HG02798 (cell line): ENCODE measurements at regions not wholly inside any gene's neighbourhood (a gene's known extent, or its start where the extent isn't known, plus 50 kb on each side); places are given as distances from the start of the nearest gene placed in this dataset.
"Not testable (repeated sequence)": the region's sequence is repeated elsewhere in the genome, so short reads cannot be mapped to it uniquely, and the experiment has no call there.

Experiments used
- ATAC-seq: cut with Tn5 transposase; IDR thresholded peaks from one replicate; pipeline ENCODE4 v1.9.1; 2021; ENCODE audit warnings: mild to moderate bottlenecking; ENCODE audit not compliant: unreplicated experiment, poor library complexity

DNA sequence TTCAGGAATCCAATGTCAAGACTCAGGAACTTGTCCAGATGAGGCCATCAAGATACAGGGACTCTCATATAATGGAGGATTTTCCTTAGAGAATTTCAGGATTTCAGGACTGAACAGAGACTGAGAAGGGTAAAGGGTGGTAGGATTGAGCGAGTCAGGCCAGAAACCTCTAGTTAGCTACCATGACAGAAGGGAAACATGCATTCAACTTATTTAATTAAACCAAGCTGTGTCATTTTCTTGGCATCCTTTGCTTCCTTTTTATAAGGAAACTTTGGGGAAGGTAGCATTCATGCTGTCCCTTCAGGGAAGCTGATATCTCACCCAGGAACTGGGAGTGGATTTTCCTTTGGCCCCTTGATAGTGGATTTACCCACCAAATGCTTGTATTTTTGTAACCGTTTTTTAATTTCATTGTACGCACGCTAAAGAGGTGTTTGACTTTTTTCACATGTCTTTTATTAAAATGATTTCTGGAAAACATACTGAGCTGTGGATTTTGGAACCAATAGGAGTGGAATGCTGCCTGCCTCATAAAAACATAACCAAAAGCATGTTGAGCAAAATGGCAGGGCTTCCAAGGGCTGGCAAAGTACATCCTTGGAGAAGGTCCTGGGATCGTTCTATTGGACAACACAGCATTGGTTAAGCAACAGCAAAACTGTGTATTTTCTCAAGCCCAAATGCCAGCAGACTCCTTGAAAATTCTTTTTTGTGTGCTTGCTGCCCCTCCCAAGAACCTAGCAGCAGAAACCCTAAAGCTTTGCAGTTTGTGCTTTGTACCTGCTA is 104.5 kb downstream of the CXCL12 start:
- ATAC-seq = no peak

DNA sequence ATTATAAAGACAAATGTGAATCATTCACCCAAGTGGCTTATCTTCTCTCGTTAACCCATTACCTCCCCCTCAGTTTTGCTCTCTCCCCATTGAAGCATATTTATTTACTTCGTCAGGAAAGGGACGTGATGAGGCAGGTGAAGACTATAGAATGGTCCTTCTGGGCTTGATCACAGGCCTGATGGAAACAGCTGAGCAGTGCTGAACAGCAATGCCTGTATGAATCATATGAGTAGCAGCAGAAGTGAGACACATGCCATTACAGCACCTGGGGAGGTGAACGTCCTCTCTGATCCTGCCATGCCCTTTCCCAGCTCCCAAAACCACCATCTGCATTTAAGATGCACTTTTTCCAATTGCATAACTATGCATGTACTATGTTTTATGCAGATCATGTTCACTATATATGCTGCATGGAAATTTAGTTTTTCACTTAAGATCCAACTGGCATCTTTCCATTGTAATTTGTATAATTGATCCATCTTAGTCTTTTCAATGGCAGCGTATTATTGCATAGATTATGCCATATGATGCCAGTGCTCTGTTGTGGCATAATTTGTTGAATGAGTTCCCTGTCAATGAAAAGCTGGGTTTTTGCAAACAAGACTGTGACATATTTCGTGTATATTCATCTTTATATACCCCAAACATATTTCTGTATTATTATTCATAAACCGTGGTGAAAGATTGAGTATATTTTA is 105.3 kb downstream of the CXCL12 start:
- no peak for ATAC-seq

DNA sequence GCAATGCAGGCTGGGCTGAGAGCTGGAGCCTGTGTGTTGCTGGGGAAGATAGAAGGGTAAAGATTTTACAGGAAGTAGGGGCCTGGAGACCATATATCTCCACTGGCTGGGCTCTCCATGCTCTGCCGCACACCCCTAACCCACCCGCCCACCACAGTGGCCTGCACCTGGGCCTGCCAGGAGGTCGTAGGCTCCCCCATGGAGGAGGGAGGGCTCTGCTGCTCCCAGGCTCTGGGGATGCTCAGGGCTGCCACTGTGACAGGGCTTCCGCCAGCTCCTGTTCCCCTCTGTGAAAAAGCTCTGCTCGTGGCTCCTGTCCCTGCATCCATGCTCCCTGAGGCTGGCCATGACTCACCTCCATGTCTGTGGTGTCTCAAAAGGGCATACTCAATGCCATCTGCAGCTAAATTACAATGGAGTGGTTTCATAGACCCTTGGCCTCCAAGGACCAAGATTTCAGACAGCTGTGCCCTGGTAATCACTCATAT is 106.0 kb downstream of the CXCL12 start:
- ATAC-seq = no peak

DNA sequence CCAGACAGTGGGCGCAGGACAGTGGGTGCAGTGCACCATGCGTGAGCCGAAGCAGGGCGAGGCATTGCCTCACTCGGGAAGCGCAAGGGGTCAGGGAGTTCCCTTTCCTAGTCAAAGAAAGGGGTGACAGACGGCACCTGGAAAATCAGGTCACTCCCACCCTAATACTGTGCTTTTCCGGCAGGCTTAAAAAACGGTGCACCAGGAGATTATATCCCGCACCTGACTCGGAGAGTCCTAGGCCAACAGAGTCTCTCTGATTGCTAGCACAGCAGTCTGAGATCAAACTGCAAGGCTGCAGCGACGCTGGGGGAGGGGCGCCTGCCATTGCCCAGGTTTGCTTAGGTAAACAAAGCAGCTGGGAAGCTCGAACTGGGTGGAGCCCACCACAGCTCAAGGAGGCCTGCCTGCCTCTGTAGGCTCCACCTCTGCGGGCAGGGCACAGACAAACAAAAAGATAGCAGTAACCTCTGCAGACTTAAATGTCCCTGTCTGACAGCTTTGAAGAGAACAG is 116.4 kb downstream of the CXCL12 start:
- ATAC-seq = not testable (repeated sequence)

DNA sequence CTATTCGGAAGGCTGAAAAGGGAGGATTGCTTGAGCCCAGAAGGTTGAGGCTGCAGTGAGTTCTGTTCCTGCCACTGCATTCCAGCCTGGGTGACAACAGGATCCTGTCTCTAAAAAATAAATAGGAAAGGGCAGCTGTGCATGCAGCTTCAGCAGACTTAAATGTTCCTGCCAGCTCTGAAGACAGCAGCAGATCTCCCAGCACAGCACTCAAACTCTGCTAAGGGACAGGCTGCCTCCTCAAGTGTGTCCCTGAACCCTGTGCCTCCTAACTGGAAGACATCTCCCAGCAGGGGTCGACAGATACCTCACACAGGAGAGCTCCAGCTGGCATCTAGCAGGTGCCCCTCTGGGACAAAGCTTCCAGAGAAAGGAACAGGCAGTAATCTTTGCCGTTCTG is 117.9 kb downstream of the CXCL12 start:
- ATAC-seq = no peak

DNA sequence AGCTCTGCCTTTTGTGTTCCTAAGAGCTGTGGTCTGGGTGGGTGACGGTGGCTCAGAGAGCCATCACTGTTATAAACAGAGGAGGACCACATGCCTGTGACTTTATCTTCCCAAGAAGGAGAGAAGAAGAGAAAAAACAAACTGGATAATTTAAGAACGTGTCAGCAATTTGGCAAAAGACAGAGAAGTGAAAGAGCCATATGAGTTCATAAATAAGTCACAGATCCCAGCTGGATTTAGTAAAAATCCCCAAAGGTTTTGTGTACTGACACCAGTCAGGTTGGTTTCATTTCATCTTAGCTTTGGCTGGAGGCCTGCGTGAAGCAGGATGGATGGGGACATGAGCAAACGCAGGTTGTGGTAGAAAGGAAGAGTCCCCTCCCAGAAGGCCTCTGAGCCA is 120.7 kb downstream of the CXCL12 start:
- ATAC-seq = peak; percentile 25

DNA sequence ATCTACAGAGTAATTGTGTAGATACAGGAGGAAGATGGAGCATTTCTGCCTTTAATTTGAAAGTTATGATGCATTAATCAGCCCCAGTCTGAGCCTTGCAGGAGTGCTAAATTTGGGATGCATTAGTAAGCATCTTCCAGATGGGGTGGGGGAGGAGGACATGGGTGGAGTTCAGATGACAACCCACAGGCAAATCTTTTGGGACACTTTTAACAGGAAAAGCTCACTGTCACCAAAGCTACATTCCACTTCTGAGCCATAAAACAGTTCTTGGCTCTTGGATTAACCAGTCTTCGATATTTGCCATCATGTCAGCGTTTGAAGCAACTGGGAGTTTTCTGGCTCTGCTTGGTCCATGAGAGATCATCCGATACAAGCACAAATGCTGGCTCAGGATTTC is 121.1 kb downstream of the CXCL12 start:
- ATAC-seq = no peak

DNA sequence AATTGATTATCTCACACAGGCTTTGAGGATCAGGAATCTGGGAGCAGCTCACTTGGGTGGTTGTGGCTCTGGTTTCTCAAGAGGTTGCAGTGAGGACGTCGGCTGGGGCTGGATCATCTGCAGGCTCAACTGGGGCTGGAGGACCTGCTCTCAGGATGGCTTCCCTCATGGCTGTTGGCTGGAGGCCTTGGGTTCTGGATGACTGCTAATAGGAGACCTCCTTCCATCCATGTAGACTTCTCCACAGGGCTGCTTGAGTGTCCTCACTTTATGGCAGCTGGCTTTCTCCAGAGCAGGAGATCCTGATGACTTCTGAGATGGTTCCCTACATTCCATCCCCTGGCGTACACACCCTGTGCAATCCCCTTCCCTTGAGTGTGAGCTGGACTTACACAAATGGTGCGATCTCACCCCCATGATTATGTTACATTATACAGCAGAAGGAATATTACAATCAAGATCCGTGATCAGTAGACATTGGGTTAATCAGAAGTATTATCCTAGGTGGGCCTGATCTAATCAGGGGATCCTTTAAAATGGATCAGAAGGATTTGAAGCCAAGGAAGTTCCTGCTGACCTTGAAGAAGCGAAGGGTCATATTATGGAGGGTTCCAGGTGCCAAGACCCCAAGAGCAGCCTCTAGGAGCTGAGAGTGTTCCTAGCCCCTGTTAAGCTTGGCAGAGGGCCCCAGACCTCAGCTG is 122.2 kb downstream of the CXCL12 start:
- no peak for ATAC-seq

DNA sequence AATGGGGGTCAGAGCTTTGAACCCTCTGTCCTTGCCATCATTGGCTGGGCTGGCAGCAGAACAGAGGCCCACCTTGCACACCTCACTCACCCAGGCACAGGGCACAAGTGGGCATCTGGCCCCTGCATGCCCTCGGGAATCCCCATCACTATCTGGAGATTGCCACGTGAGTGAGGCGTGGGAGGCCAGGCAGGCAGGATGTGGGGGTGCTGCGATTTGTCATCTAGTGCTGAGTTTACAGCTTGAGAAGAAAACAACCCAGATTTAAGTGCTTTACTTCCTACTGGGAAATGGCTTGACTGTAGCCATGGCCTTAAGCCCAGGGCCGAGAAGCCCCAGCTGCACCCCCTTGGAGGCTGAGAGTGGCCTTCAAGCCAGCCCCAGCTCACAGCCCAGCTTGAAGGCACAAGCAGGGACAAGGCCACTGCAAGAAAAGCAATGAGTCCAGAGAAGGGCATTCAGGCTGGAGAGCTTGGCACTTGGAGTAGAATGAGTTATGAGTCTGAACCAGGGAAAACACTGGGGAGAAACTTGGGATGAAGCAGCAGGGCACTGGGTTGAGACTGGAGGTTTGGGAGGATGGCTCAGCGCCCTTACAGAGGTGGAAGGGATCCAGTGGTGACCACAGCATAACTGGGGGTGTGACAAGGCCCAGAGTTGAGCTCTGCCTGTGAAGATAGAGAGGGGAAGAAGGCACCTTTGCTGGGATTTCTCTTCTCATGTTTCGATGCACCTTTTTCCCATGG is 123.0 kb downstream of the CXCL12 start:
- peak; percentile 47 for ATAC-seq

DNA sequence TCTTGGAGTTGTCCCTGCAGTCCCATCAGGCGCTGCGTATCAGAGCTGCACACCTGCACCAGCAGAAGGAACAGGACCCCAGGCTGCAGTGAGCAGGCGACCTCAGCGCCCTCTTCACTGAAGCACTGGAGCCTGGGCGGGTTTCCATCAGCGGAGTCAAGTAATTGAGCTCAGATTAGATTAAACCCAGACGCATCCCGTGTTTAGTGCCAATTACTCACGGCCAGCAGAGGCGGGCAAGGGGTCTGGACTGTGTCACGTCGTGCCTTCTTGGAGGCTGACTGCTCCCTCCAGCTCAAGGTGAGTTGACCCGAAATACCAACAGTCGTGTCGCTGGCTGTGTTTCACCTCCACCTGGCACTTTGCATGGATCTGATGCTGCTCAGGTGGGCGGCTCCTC is 123.6 kb downstream of the CXCL12 start:
- ATAC-seq = no peak

DNA sequence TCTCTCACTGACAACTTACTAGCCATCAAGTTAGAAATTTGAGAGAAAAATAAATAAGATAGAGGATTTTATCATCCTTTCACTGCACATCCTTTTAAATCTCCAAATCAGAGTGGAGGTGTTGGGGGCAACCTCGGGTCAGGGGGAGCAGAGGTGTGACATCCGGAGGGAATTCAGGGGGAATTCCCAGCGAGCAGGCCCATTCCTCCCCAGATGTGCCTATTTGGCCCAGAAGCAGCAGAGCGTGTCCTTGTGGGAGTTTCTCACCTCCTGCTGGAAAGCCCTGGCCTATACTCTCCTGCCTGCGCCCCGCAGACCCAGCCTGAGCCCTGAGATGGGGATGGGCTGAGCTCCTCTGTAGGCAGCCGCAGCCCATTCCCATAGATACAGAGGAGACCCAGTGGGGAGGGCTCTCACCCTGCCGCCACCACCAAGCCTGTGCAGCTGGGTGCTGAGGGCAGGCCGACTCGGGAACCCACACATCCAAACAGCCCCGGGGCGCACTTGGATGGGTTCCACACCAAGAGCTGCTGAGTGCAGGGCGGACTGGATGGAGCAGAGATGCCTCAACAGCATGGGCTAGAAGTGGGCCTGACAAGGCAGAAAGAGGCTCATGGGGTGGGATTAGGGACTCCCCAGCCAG is 124.5 kb downstream of the CXCL12 start:
- ATAC-seq = peak; percentile 44

DNA sequence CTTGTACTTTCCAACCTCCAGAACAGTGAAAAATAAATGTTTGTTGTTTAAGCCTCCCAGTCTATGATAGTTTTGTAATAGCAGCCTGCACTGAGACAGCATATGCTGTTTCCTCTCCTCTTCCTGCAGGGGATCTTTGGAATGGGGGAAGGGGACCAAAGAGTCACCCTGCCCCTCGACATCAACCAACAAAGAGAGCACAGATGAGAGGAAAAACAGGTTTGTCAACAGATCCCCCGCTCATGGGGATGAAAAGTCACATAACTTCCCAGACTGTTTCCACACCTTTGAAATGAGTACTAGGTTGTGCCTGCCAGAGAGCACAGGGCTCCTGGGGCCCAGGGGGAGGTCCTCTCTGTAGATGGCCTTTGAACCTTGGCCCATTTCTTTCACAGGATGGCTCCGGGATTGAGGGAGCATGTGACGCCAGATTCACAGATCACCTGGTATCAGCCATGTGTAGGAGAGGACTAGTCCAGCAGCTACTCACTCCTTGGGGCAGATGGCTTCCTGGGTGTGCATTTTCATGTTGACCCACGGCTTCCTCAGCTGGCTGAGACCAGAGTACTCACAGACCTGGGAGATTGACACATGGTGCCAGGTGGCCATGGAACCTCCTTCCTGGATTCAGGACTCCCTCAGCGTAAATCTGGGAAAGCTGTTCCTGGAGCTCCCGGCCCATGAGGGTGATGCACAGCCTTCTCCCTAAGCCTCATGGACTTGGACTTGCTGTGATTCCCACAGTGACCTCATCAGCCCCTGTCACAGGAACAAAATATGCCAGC is 125.6 kb downstream of the CXCL12 start:
- no peak for ATAC-seq

DNA sequence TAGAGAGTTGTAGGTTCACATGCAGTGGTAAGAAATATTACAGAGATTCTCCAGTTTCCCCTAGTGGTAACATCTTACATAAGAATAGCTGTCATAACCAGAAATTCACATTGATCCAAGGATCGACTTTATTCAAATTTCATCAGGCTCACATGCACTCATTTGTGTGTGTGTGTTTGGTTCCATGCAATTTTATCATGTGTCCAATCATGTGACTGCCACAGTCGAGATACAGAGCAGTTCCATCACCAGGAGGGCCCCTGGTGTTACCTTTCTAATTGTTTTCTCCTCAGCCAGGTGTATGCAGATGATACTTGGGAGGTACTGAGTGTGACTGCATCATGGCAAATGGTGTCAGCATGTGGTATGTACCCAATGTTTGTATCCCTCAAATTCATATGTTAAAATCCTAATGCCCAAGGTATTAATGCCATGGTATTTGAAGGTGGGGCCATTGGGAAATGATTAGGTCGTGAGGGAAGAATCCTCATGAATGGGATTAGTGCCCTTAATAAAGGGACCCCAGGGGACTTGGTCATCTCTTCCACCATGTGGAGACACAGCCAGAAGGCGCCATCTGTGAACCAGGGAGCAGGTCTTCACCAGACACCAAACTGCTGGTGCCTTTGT is 126.3 kb downstream of the CXCL12 start:
- no peak for ATAC-seq

DNA sequence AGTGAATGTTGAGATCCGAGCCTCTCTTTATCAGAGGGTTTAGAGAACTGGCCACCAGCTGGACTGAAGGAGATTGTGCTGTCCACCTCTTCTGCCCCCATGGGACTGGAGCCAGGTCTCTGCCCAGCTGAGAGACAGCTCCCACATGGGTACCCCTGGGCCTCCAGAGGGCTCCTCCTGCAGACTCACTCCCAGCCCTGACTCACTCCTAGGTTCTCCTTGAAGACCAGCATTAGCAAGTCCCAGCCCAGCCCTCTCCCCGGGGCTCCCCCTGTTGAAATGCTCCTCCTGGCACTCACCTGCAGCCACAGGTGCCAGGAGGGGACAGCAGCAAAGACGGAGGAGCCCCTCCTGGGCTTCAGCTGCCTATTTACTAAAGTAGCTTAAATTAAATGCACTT is 126.9 kb downstream of the CXCL12 start:
- ATAC-seq = no peak

DNA sequence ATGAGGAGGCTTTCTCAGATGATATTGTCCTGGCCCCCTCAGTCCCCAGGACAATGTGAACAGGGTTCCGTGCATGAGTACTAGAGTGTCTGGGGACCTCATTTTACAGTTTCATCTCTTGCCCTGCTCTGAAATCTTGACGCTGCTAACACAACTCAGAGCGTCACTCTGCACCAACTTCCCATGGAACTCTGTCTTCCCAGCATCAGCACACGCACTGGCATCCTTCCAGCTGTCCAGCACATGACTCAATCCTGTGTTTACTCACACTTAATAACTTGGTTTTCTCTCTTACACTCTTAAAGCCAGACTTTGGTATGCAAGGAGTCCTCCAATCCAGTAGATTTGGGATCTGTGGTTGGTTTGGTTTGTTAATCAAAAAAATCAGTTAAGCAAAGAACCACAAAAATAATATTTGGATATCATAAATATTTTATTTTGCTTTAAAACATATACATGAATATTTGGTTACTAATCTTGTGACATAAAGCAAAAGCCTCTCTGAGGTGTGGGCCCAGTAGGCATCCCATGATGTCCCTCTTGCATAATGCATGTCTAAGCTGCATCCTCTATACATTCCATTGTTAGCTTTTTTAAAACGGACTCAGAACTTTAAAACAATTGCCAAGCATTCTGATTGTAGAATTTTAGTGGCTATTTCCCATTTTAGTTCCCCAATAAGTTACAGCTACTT is 131.0 kb downstream of the CXCL12 start:
- ATAC-seq = no peak

DNA sequence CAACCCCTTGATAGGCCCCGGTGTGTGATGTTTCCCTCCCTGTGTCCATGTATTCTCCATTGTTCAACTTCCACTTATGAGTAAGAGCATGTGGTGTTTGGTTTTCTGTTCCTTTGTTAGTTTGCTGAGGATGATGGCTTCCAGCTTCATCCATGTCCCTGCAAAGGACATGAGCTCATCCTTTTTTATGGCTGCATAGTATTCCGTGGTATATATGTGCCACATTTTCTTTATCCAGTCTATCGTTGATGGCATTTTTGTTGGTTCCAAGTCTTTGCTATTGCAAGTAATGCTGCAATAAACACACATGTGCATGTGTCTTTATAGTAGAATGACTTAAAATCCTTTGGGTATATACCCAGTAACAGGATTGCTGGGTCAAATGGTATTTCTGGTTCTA is 132.3 kb downstream of the CXCL12 start:
- not testable (repeated sequence) for ATAC-seq

DNA sequence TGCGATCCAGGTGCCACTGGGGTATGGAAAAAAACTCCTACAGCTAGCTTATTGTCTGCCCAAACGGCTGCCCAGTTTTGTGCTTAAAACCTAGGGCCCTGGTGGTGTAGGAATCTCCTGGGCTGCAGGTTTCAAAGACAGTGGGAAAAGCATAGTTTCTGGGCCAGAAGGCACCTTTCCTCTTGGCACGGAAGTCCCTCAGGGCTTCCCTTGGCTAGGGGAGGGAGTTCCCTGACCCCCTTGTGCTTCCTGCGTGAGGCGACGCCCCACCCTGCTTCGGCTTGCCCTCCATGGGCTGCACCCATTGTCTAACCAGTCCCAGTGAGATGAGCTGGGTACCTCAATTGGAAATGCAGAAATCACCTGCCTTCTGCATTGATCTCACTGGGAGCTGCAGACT is 135.0 kb downstream of the CXCL12 start:
- ATAC-seq = not testable (repeated sequence)

DNA sequence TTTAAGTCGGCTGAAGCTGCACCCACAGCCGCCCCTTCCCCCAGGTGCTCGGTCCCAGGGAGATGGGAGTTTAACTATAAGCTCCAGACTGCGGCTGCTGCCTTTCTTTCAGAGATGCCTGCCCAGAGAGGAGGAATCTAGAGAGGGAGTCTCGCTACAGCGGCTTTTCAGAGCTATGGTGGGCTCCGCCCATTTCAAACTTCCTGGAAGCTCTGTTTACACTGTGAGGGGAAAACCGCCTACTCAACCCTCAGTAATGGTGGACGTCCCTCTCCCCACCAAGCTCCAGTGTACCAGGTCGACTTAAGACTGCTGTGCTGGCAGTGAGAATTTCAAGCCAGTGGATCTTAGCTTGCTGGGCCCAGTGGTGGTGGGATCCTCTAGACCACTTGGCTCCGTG is 135.4 kb downstream of the CXCL12 start:
- ATAC-seq = no peak
